ENCODE measurements at regions not wholly inside any gene's neighbourhood (a gene's known extent, or its start where the extent isn't known, plus 50 kb on each side); places are given as distances from the start of the nearest gene placed in this dataset.
"Not testable (repeated sequence)": the region's sequence is repeated elsewhere in the genome, so short reads cannot be mapped to it uniquely, and the experiment has no call there.

GRCh38 chr19:30280018-30280417 is 92.2 kb upstream of the ZNF536 start:
- no peak for DNase-seq

- no peak for DNase-seq
Observed at GRCh38 chr19:30281906-30282305, 90.3 kb upstream of the ZNF536 start.

- no peak for DNase-seq
Observed at GRCh38 chr19:30283556-30283955, 88.6 kb upstream of the ZNF536 start.

GRCh38 chr19:30284209-30284608 is 88.0 kb upstream of the ZNF536 start:
- DNase-seq = no peak

GRCh38 chr19:30284885-30285284 is 87.3 kb upstream of the ZNF536 start:
- no peak for DNase-seq

GRCh38 chr19:30286378-30286777 is 85.8 kb upstream of the ZNF536 start:
- DNase-seq = no peak

GRCh38 chr19:30287259-30287658 is 84.9 kb upstream of the ZNF536 start:
- DNase-seq = no peak

GRCh38 chr19:30287973-30288372 is 84.2 kb upstream of the ZNF536 start:
- no peak for DNase-seq

- DNase-seq = peak; percentile 14
Observed at GRCh38 chr19:30288911-30289310, 83.3 kb upstream of the ZNF536 start.

GRCh38 chr19:30289336-30289735 is 82.8 kb upstream of the ZNF536 start:
- DNase-seq = peak; percentile 27

GRCh38 chr19:30290805-30291204 is 81.4 kb upstream of the ZNF536 start:
- not testable (repeated sequence) for DNase-seq

GRCh38 chr19:30293051-30293785 is 79.0 kb upstream of the ZNF536 start:
- no peak for DNase-seq

- DNase-seq = no peak
Observed at GRCh38 chr19:30297969-30298368, 74.2 kb upstream of the ZNF536 start.

- DNase-seq = no peak
Observed at GRCh38 chr19:30303131-30303654, 69.0 kb upstream of the ZNF536 start.

- no peak for DNase-seq
Observed at GRCh38 chr19:30304540-30304939, 67.6 kb upstream of the ZNF536 start.

GRCh38 chr19:30305346-30306060 is 66.7 kb upstream of the ZNF536 start:
- DNase-seq = no peak

GRCh38 chr19:30307191-30307974 is 64.8 kb upstream of the ZNF536 start:
- no peak for DNase-seq

- no peak for DNase-seq
Observed at GRCh38 chr19:30309176-30309575, 63.0 kb upstream of the ZNF536 start.

- no peak for DNase-seq
Observed at GRCh38 chr19:30309905-30310601, 62.1 kb upstream of the ZNF536 start.

GRCh38 chr19:30310602-30311263 is 61.5 kb upstream of the ZNF536 start:
- no peak for DNase-seq

GRCh38 chr19:30311911-30312310 is 60.3 kb upstream of the ZNF536 start:
- DNase-seq = no peak

All from fibroblast of skin of abdomen (primary cell).